ENCODE measurements at regions not wholly inside any gene's neighbourhood (a gene's known extent, or its start where the extent isn't known, plus 50 kb on each side); places are given as distances from the start of the nearest gene placed in this dataset.
A peak's percentile ranks its signal among the peaks of the same experiment; 100 is the strongest.

DNA sequence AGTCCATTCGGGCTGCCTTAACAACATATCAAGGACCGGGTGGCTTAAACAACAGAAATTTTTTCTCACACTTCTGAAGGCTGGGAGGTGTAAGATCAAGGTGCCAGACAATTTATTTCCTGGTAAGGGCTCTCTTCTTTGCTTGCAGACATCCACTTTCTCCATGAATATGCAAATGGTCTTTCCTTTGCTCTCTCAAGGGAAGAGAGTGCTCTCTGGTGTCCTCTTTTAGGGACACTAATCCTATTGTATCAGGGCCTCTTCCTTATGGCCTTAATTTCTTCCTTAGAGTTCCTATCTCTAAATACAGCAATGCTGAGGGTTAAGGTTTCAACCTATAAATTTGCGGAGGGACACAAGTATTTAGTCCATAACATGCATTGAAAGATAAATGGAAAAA, 770.8 kb downstream of the DSC3 start:
- TF ChIP-seq, protein P1, sequence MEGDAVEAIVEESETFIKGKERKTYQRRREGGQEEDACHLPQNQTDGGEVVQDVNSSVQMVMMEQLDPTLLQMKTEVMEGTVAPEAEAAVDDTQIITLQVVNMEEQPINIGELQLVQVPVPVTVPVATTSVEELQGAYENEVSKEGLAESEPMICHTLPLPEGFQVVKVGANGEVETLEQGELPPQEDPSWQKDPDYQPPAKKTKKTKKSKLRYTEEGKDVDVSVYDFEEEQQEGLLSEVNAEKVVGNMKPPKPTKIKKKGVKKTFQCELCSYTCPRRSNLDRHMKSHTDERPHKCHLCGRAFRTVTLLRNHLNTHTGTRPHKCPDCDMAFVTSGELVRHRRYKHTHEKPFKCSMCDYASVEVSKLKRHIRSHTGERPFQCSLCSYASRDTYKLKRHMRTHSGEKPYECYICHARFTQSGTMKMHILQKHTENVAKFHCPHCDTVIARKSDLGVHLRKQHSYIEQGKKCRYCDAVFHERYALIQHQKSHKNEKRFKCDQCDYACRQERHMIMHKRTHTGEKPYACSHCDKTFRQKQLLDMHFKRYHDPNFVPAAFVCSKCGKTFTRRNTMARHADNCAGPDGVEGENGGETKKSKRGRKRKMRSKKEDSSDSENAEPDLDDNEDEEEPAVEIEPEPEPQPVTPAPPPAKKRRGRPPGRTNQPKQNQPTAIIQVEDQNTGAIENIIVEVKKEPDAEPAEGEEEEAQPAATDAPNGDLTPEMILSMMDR (conservative IDR thresholded peaks at IDR 0.05 in 1 of 2, IDR thresholded peaks at IDR 0.05 in 1 of 2; ENCODE audit: extremely low read depth in 1 of 2, insufficient read depth in 1 of 2, low read depth in 1 of 2, low read length in 2 of 2), result peak in 1 of 2 donors; percentile 39
- no peak for TF ChIP-seq EZH2 (IDR thresholded peaks at IDR 0.05; ENCODE audit: borderline replicate concordance, low read length)

Measured in mammary epithelial cell (primary cell).